Uterus (tissue), 3 donors: ENCODE measurements at regions not wholly inside any gene's neighbourhood (a gene's known extent, or its start where the extent isn't known, plus 50 kb on each side); places are given as distances from the start of the nearest gene placed in this dataset.

Source experiments
- DNase-seq, 2 donors: peaks; one replicate each; pipeline ENCODE4 v3.0.0-alpha.2; 2019 to 2020
- H3K27ac ChIP-seq, 2 donors: fragments of 200-600 bp; sonication (generic); 1 replicate in 1 of 2; 2 replicates in 1 of 2; pipeline ENCODE4 v1.5.1; 2016 to 2018
- H3K27me3 ChIP-seq, 2 donors: fragments of 200-600 bp; sonication (generic); one replicate each; pipeline ENCODE4 v1.5.1; 2018 to 2019; ENCODE audit warnings: control low read depth in 1 of 2
- H3K36me3 ChIP-seq, 2 donors: fragments of 200-600 bp; sonication (generic); one replicate each; pipeline ENCODE4 v1.5.1; 2019; ENCODE audit warnings: control low read depth in 1 of 2
- H3K4me1 ChIP-seq, 2 donors: fragments of 200-600 bp; sonication (generic); one replicate each; pipeline ENCODE4 v1.5.1; 2018 to 2019; ENCODE audit warnings: control low read depth in 1 of 2
- H3K4me3 ChIP-seq, 2 donors: fragments of 200-600 bp; sonication (generic); 1 replicate in 1 of 2; 2 replicates in 1 of 2; pipeline ENCODE4 v1.5.1; 2018 to 2019; ENCODE audit warnings: mild to moderate bottlenecking in 1 of 2
- H3K9me3 ChIP-seq, 2 donors: fragments of 200-600 bp; sonication (generic); one replicate each; pipeline ENCODE4 v1.5.1; 2019; ENCODE audit warnings: control low read depth in 1 of 2
- POLR2A ChIP-seq, 2 donors: fragments of 450-650 bp; IDR thresholded peaks; one replicate each; pipeline ENCODE4 v1.6.1; 2016; ENCODE audit warnings: antibody characterized with exemption in 2 of 2, mild to moderate bottlenecking in 1 of 2, moderate library complexity in 1 of 2
- intact Hi-C: fragments of 100-400 bp; cut with DNase I; formaldehyde crosslinking; loops from one replicate; pipeline ENCODE4 v1.15.1; 2023; ENCODE audit warnings: low total_unique reads
- TF ChIP-seq, protein P1 (sequence below), 4 experiments: fragments of 200-600 bp in 2 of 4; fragments of 450-650 bp in 2 of 4; sonication (generic) in 2 of 4; IDR thresholded peaks; one replicate each; pipeline ENCODE4 v1.5.1; 2016 to 2019; ENCODE audit warnings: antibody characterized with exemption in 4 of 4, mild to moderate bottlenecking in 2 of 4, moderate library complexity in 1 of 4
- donor health status: DM: yes; HTN: yes; CAD: no.

DNA sequence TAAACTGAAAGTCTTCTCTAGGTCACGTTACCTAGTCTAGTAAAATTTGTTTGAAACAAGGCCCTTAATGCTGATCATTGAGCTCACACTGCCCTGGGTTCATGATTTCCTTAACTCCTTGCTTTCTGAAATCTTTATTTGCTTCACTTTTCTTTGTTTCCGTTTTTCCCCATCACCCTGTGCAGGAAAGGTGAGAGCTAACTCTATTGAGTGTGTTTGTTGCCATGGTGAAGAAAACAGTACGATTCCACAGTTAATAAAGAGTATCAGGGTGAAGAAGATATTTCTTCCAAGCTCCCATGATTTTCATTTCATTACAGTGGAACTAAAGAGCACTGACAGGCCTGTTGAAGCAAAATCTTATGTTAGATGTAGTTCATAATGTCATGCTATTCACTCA is 276.2 kb downstream of the RAP2B start:
- Histone ChIP-seq H3K27ac (no peak overlapping the region), H3K4me3 (no peak overlapping the region), H3K27me3 (no peaks in the 10 kb centered on the region), H3K9me3 (no peaks in the 10 kb centered on the region), H3K4me1 (no peaks in the 10 kb centered on the region), H3K36me3 (no peaks in the 10 kb centered on the region)
- TF ChIP-seq POLR2A (IDR thresholded peaks at IDR 0.05) = no peak
- TF ChIP-seq, protein P1, sequence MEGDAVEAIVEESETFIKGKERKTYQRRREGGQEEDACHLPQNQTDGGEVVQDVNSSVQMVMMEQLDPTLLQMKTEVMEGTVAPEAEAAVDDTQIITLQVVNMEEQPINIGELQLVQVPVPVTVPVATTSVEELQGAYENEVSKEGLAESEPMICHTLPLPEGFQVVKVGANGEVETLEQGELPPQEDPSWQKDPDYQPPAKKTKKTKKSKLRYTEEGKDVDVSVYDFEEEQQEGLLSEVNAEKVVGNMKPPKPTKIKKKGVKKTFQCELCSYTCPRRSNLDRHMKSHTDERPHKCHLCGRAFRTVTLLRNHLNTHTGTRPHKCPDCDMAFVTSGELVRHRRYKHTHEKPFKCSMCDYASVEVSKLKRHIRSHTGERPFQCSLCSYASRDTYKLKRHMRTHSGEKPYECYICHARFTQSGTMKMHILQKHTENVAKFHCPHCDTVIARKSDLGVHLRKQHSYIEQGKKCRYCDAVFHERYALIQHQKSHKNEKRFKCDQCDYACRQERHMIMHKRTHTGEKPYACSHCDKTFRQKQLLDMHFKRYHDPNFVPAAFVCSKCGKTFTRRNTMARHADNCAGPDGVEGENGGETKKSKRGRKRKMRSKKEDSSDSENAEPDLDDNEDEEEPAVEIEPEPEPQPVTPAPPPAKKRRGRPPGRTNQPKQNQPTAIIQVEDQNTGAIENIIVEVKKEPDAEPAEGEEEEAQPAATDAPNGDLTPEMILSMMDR (IDR thresholded peaks at IDR 0.05) = no peak
- DNase-seq = no peak
- intact Hi-C loops = no loop called here

DNA sequence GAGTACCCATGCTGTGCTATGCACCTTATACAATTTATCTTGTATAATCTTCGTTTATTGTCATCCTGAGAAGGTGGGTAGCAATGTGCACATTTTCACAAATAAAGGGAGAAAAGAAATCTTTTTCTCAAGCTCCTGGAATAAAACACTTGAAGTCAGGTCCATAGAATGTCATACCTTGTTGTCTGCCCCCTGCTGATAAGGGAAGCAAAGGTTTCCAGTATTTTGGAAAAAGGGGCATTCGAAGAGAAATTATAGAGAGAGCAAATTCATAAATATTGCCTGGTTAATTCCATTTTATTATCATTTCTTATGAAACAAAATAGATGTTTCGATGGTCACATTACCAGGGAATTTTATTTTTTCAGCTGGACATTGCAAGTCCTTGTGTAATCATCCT is 277.8 kb downstream of the RAP2B start:
- no peaks in the 10 kb centered on the region for H3K36me3 ChIP-seq
- no peaks in the 10 kb centered on the region for H3K9me3 ChIP-seq
- TF ChIP-seq, protein P1 (IDR thresholded peaks at IDR 0.05) = no peak
- no peak for TF ChIP-seq POLR2A (IDR thresholded peaks at IDR 0.05)
- intact Hi-C loops = no loop called here
- no peaks in the 10 kb centered on the region for H3K27me3 ChIP-seq
- DNase-seq = no peak
- H3K4me1 ChIP-seq = no peaks in the 10 kb centered on the region
- no peak overlapping the region for H3K4me3 ChIP-seq
- H3K27ac ChIP-seq = no peak overlapping the region

DNA sequence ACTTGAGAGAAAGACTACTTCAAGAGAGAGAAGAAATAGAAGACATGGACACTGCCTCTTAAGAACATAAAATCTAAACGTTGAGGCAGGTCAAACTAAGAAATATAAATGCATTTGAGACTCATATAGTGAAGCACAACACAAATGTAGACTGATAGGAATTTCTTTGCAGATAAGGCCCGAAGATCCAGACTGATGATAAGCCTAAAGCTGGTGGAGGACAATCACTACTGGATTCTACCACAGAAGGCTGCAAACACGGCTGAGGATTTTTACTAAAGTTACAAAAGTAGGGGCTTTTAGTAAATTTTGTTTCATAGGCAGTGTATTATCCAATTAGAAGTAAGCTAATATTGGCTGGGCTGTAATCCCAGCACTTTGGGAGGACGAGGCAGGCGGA is 278.3 kb downstream of the RAP2B start:
- intact Hi-C loops = no loop called here
- Histone ChIP-seq H3K4me1 (no peaks in the 10 kb centered on the region), H3K27me3 (no peaks in the 10 kb centered on the region), H3K4me3 (no peak overlapping the region), H3K27ac (no peak overlapping the region), H3K36me3 (no peaks in the 10 kb centered on the region), H3K9me3 (no peaks in the 10 kb centered on the region)
- DNase-seq = no peak
- no peak for TF ChIP-seq POLR2A (IDR thresholded peaks at IDR 0.05)
- TF ChIP-seq, protein P1 (IDR thresholded peaks at IDR 0.05) = no peak

DNA sequence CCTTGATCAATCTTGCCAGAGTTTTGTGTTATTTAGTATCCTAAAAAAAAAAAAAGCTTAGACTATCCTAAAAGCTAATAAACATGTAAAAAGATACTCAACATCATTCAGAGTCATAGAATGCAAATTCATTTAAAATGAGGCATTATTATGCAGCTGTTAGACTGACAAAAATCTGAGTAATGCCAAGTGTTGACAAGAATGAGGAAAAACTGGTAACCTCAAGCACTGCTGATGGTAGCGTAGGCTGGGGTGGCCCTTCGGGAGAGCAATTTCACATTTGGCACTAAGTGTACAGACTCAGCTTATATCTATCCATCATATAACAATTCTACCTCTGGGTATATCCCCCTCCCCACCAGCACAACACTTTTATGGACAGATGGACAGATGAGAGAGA is 280.4 kb downstream of the RAP2B start:
- no peaks in the 10 kb centered on the region for H3K27me3 ChIP-seq
- no peak for DNase-seq
- TF ChIP-seq POLR2A (IDR thresholded peaks at IDR 0.05) = no peak
- TF ChIP-seq, protein P1 (IDR thresholded peaks at IDR 0.05) = no peak
- intact Hi-C loops = no loop called here
- H3K36me3 ChIP-seq = no peaks in the 10 kb centered on the region
- H3K4me1 ChIP-seq = no peaks in the 10 kb centered on the region
- H3K27ac ChIP-seq = no peak overlapping the region
- H3K4me3 ChIP-seq = no peak overlapping the region
- no peaks in the 10 kb centered on the region for H3K9me3 ChIP-seq

DNA sequence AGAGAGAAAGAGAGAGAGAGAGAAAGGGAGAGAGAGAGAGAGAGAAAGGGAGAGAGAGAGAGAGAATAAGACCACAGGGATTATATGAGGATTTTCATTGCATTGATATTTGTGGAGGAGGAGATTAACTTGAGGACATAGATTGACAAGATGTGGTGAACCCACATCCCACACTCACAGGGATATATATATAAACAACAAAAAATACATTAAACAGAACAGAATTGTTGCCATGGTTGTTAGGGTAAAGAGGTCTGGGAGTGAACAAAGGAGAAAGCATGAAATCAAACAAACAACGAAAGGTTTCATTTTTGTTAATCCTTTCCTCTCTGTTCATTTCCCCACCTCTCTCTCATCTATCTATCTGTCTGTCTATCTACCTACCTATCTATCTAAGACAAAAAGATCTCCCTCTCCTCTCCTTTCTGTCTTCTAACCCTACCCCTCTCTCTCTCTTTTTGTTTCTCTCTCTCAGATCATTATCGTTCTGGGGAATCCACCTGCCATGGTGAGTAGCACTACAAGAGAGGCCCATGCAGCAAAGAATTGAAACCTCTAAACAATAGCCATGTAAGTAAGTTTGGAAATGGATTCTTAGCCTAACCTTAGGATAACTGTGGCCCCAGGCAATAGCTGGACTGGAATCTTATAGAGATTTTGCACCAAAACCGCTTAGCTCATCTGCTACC is 280.9 kb downstream of the RAP2B start:
- H3K27me3 ChIP-seq = no peaks in the 10 kb centered on the region
- H3K4me3 ChIP-seq = no peak overlapping the region
- H3K4me1 ChIP-seq = no peaks in the 10 kb centered on the region
- H3K27ac ChIP-seq = no peak overlapping the region
- no peak for DNase-seq
- H3K36me3 ChIP-seq = no peaks in the 10 kb centered on the region
- TF ChIP-seq POLR2A (IDR thresholded peaks at IDR 0.05) = no peak
- TF ChIP-seq, protein P1 (IDR thresholded peaks at IDR 0.05) = no peak
- H3K9me3 ChIP-seq = no peaks in the 10 kb centered on the region
- intact Hi-C loops = no loop called here
